Adrenal gland (tissue), 5 donors: ENCODE measurements at regions not wholly inside any gene's neighbourhood (a gene's known extent, or its start where the extent isn't known, plus 50 kb on each side); places are given as distances from the start of the nearest gene placed in this dataset.

Source experiments
- POLR2A ChIP-seq, 2 donors: fragments of 450-650 bp; IDR thresholded peaks; one replicate each; pipeline ENCODE4 v1.6.1; 2017; ENCODE audit warnings: antibody characterized with exemption in 2 of 2, mild to moderate bottlenecking in 2 of 2, moderate library complexity in 1 of 2
- TF ChIP-seq, protein P1 (sequence below), 6 experiments: fragments of 450-650 bp in 4 of 6; fragments of 200-600 bp in 2 of 6; sonication (generic) in 1 of 6; IDR thresholded peaks; 1 replicate in 5 of 6; 2 replicates in 1 of 6; pipeline versions ENCODE4 v1.5.1 to v1.8.0; 2016 to 2021; ENCODE audit warnings: antibody characterized with exemption in 6 of 6, mild to moderate bottlenecking in 2 of 6, moderate library complexity in 1 of 6
- donor health status: DM: no; HTN: no; CAD: no.

- TF ChIP-seq POLR2A (IDR thresholded peaks at IDR 0.05), result no peak
- TF ChIP-seq, protein P1, sequence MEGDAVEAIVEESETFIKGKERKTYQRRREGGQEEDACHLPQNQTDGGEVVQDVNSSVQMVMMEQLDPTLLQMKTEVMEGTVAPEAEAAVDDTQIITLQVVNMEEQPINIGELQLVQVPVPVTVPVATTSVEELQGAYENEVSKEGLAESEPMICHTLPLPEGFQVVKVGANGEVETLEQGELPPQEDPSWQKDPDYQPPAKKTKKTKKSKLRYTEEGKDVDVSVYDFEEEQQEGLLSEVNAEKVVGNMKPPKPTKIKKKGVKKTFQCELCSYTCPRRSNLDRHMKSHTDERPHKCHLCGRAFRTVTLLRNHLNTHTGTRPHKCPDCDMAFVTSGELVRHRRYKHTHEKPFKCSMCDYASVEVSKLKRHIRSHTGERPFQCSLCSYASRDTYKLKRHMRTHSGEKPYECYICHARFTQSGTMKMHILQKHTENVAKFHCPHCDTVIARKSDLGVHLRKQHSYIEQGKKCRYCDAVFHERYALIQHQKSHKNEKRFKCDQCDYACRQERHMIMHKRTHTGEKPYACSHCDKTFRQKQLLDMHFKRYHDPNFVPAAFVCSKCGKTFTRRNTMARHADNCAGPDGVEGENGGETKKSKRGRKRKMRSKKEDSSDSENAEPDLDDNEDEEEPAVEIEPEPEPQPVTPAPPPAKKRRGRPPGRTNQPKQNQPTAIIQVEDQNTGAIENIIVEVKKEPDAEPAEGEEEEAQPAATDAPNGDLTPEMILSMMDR (IDR thresholded peaks at IDR 0.05), result no peak
Observed at GRCh38 chr4:123653236-123653635, 256.6 kb downstream of the SPRY1 start.
